ENCODE measurements at regions not wholly inside any gene's neighbourhood (a gene's known extent, or its start where the extent isn't known, plus 50 kb on each side); places are given as distances from the start of the nearest gene placed in this dataset.

- H3K27me3 ChIP-seq, result no peaks in the 10 kb centered on the region
- no peak for DNase-seq (ENCODE audit: low read depth in 1 of 2, low spot score in 1 of 2)
- H3K4me3 ChIP-seq, result no peak overlapping the region
- no peak overlapping the region for H3K27ac ChIP-seq
- H3K4me1 ChIP-seq (ENCODE audit: low read depth), result no peaks in the 10 kb centered on the region
- H3K9me3 ChIP-seq (ENCODE audit: low read depth), result no peaks in the 10 kb centered on the region
- no peaks in the 10 kb centered on the region for H3K36me3 ChIP-seq
- TF ChIP-seq, protein P1, sequence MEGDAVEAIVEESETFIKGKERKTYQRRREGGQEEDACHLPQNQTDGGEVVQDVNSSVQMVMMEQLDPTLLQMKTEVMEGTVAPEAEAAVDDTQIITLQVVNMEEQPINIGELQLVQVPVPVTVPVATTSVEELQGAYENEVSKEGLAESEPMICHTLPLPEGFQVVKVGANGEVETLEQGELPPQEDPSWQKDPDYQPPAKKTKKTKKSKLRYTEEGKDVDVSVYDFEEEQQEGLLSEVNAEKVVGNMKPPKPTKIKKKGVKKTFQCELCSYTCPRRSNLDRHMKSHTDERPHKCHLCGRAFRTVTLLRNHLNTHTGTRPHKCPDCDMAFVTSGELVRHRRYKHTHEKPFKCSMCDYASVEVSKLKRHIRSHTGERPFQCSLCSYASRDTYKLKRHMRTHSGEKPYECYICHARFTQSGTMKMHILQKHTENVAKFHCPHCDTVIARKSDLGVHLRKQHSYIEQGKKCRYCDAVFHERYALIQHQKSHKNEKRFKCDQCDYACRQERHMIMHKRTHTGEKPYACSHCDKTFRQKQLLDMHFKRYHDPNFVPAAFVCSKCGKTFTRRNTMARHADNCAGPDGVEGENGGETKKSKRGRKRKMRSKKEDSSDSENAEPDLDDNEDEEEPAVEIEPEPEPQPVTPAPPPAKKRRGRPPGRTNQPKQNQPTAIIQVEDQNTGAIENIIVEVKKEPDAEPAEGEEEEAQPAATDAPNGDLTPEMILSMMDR (IDR thresholded peaks at IDR 0.05; ENCODE audit: low read depth, low read length), result no peak
Measured at GRCh38 chr21:26655460-26655859, 82.4 kb upstream of the CYYR1 start.

DNA sequence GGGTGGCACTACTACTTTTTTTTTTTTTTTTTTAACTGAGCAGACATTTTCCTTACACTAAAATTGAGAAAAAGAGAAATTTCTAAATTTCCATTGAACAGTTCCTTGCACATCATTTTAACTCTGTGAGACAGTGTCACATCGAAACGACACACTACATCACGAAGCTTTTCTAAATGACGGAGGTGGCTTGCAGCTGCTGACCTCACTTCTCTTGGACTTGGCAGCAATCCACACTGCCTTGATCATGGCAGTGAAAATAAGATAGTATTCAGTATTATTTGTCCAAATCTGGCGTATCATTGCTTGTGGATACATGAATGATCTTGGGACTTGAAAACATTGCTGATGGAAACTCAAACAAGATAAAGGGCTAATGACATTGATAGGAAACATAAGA, 80.3 kb upstream of the CYYR1 start:
- Histone ChIP-seq H3K4me3 (no peak overlapping the region), H3K27ac (no peak overlapping the region), H3K4me1 (ENCODE audit: low read depth) (no peaks in the 10 kb centered on the region), H3K9me3 (ENCODE audit: low read depth) (no peaks in the 10 kb centered on the region), H3K36me3 (no peaks in the 10 kb centered on the region), H3K27me3 (no peaks in the 10 kb centered on the region)
- no peak for DNase-seq (ENCODE audit: low read depth in 1 of 2, low spot score in 1 of 2)
- TF ChIP-seq, protein P1 (IDR thresholded peaks at IDR 0.05; ENCODE audit: low read depth, low read length), result no peak

DNA sequence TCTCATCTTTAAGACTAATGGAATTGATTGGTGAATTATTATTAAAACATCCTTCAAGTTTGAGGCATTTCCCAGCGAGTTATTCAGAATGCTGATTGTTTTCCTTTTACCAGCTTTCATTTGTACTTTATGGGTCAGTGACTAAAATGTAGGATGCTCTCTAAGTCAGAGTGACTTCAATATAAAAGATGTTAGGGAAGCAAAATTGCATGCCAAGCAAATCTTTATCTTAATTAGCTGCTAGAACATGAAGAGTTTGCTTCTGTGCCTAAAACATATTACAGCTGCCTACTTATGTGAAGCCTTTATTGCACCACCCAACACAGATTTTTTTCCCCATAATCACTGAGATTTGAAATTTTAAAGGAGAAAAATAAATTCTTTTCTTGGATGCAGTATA, 79.8 kb upstream of the CYYR1 start:
- TF ChIP-seq, protein P1 (IDR thresholded peaks at IDR 0.05; ENCODE audit: low read depth, low read length), result no peak
- Histone ChIP-seq H3K4me1 (ENCODE audit: low read depth) (no peaks in the 10 kb centered on the region), H3K27me3 (no peaks in the 10 kb centered on the region), H3K36me3 (no peaks in the 10 kb centered on the region), H3K27ac (no peak overlapping the region), H3K9me3 (ENCODE audit: low read depth) (no peaks in the 10 kb centered on the region), H3K4me3 (no peak overlapping the region)
- no peak for DNase-seq (ENCODE audit: low read depth in 1 of 2, low spot score in 1 of 2)

GRCh38 chr21:26641062-26641461, 68.0 kb upstream of the CYYR1 start:
- H3K4me3 ChIP-seq, result no peak overlapping the region
- H3K36me3 ChIP-seq, result no peaks in the 10 kb centered on the region
- TF ChIP-seq, protein P1 (IDR thresholded peaks at IDR 0.05; ENCODE audit: low read depth, low read length), result no peak
- no peak for DNase-seq (ENCODE audit: low read depth in 1 of 2, low spot score in 1 of 2)
- no peak overlapping the region for H3K27ac ChIP-seq
- H3K27me3 ChIP-seq, result no peaks in the 10 kb centered on the region
- H3K9me3 ChIP-seq (ENCODE audit: low read depth), result no peaks in the 10 kb centered on the region
- H3K4me1 ChIP-seq (ENCODE audit: low read depth), result no peaks in the 10 kb centered on the region

GRCh38 chr21:26637201-26637745, 64.2 kb upstream of the CYYR1 start:
- TF ChIP-seq, protein P1 (IDR thresholded peaks at IDR 0.05; ENCODE audit: low read depth, low read length), result no peak
- DNase-seq (ENCODE audit: low read depth in 1 of 2, low spot score in 1 of 2), result no peak
- H3K27me3 ChIP-seq, result no peaks in the 10 kb centered on the region
- no peaks in the 10 kb centered on the region for H3K36me3 ChIP-seq
- no peaks in the 10 kb centered on the region for H3K9me3 ChIP-seq (ENCODE audit: low read depth)
- no peaks in the 10 kb centered on the region for H3K4me1 ChIP-seq (ENCODE audit: low read depth)
- no peak overlapping the region for H3K4me3 ChIP-seq
- no peak overlapping the region for H3K27ac ChIP-seq

DNA sequence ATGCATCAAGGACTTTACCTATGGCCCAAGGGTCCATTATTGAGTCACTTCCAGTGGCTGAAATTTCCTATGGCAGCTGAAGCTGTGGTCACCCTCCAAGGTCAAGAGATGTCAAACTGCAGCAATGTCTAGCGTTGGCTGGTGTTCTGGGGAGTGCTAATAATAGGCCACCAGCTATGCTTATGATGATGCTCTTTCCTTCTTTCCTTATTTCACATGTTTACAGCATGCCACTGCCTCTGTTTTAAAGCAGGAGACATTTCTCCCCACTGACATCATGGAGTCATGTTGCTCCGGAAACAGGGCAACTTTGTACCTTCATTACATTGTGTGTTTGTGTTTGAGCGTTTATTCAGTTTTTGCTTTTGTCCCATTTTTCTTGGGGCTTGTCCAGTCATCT, 62.6 kb upstream of the CYYR1 start:
- Histone ChIP-seq H3K4me1 (ENCODE audit: low read depth) (no peaks in the 10 kb centered on the region), H3K27ac (no peak overlapping the region), H3K9me3 (ENCODE audit: low read depth) (no peaks in the 10 kb centered on the region), H3K27me3 (no peaks in the 10 kb centered on the region), H3K4me3 (no peak overlapping the region), H3K36me3 (no peaks in the 10 kb centered on the region)
- TF ChIP-seq, protein P1 (IDR thresholded peaks at IDR 0.05; ENCODE audit: low read depth, low read length), result no peak
- peak in 1 of 2 donors; percentile 22 for DNase-seq (ENCODE audit: low read depth in 1 of 2, low spot score in 1 of 2)
